Stomach (tissue), 4 donors: ENCODE measurements at regions not wholly inside any gene's neighbourhood (a gene's known extent, or its start where the extent isn't known, plus 50 kb on each side); places are given as distances from the start of the nearest gene placed in this dataset.

Experiments used
- CTCF ChIP-seq, 7 experiments: fragments of 450-650 bp in 4 of 7; fragments of 200-600 bp in 3 of 7; sonication (generic) in 3 of 7; IDR thresholded peaks; one replicate each; pipeline ENCODE4 v1.5.1; 2016 to 2019; ENCODE audit warnings: antibody characterized with exemption in 7 of 7, control low read depth in 2 of 7, mild to moderate bottlenecking in 1 of 7
- POLR2AphosphoS5 ChIP-seq, 3 donors: sonication (generic); formaldehyde crosslinking; IDR thresholded peaks; one replicate each; pipeline ENCODE4 v1.6.1; 2016; ENCODE audit warnings: antibody characterized with exemption in 3 of 3

GRCh38 chr20:24798930-24799705 is 150.0 kb upstream of the CST7 start:
- no peak for TF ChIP-seq CTCF (IDR thresholded peaks at IDR 0.05)
- no peak for TF ChIP-seq POLR2AphosphoS5 (IDR thresholded peaks at IDR 0.05)
